ENCODE measurements at regions not wholly inside any gene's neighbourhood (a gene's known extent, or its start where the extent isn't known, plus 50 kb on each side); places are given as distances from the start of the nearest gene placed in this dataset.

DNA sequence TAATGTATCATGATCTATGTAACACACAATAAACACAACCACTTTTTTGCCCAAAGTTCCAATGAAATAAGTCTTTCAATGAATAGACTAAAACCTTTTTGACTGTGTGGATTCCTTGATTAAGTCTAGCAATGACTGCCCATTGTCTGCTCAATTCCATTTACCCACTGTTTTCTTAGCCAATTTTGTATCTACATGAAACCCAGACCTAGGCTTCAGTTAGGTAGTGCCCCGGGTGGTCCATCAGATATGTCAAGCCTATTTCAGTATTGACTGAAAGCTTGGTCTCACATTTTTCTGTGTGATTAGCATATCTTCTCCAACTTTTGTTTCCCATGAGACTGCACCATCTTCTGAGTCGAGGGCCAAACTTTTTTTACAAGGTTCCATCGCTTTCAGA is 615.0 kb downstream of the C6orf118 start:
- no peak overlapping the region for H3K4me2 ChIP-seq (ENCODE audit: insufficient read depth, insufficient read length, low read length)

More for the DNA sequence above, 615.0 kb downstream of the C6orf118 start:
- no peaks in the 10 kb centered on the region for H3K27me3 ChIP-seq (ENCODE audit: insufficient read depth, low read length)
- no peak overlapping the region for H2AK5ac ChIP-seq (ENCODE audit: insufficient read length, low read length)
- H3K9ac ChIP-seq (ENCODE audit: extremely low read depth, insufficient read length, low read length) = no peak overlapping the region
- no peak overlapping the region for H2BK12ac ChIP-seq (ENCODE audit: insufficient read length, low read depth, low read length)
- no peaks in the 10 kb centered on the region for H3K9me3 ChIP-seq (ENCODE audit: control insufficient read depth, low read depth, low read length)
- H3T11ph ChIP-seq (ENCODE audit: low read length) = no peak overlapping the region
- Mint-ChIP-seq H3K9me3 (peaks cover 0 to 2% of the 10 kb centered on the region in 2 experiments; a peak in 2 of 5 replicates), H3K27me3 (ENCODE audit: low read depth) (no peaks in the 10 kb centered on the region), H3K4me1 (peaks cover 39 to 47% of the 10 kb centered on the region in 2 experiments), H3K27ac (peak overlapping the region in 2 of 3 experiments; percentile 81 to 87; a peak in 4 of 7 replicates), H3K4me3 (no peak overlapping the region), H3K36me3 (ENCODE audit: insufficient read depth in 1 of 3, low read depth in 3 of 3) (peaks cover 3 to 12% (median 11%) of the 10 kb centered on the region in 3 experiments; a peak in 6 of 7 replicates)
- TF ChIP-seq, protein P1, sequence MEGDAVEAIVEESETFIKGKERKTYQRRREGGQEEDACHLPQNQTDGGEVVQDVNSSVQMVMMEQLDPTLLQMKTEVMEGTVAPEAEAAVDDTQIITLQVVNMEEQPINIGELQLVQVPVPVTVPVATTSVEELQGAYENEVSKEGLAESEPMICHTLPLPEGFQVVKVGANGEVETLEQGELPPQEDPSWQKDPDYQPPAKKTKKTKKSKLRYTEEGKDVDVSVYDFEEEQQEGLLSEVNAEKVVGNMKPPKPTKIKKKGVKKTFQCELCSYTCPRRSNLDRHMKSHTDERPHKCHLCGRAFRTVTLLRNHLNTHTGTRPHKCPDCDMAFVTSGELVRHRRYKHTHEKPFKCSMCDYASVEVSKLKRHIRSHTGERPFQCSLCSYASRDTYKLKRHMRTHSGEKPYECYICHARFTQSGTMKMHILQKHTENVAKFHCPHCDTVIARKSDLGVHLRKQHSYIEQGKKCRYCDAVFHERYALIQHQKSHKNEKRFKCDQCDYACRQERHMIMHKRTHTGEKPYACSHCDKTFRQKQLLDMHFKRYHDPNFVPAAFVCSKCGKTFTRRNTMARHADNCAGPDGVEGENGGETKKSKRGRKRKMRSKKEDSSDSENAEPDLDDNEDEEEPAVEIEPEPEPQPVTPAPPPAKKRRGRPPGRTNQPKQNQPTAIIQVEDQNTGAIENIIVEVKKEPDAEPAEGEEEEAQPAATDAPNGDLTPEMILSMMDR (conservative IDR thresholded peaks at IDR 0.05) = no peak
- 0 out of 2 replicates have a peak, but pooled peaks cover 2% of the 10 kb centered on the region for H3K4me1 ChIP-seq (ENCODE audit: insufficient read depth, low read length)
- no peaks in the 10 kb centered on the region for H3K23me2 ChIP-seq (ENCODE audit: insufficient read length, low read depth, low read length, poor library complexity, severe bottlenecking)
- H4K91ac ChIP-seq (ENCODE audit: insufficient read length, low read depth, low read length) = no peak overlapping the region
- no CpG with 5 or more reads among the region's 3 CpGs for WGBS (ENCODE audit: extremely low coverage, insufficient read length, low lambda C conversion rate)
- H3K18ac ChIP-seq (ENCODE audit: insufficient read length, low read depth, low read length) = no peak overlapping the region
- no peak overlapping the region for H3K23ac ChIP-seq (ENCODE audit: insufficient read length, low read depth, low read length)
- H3K4ac ChIP-seq (ENCODE audit: low read depth, low read length) = no peak overlapping the region
- DNase-seq = no peak
- H2BK20ac ChIP-seq (ENCODE audit: low read depth, low read length, poor library complexity, severe bottlenecking) = no peak overlapping the region
- no peak overlapping the region for H2BK120ac ChIP-seq (ENCODE audit: low read depth, low read length, poor library complexity, severe bottlenecking)
- no peak overlapping the region for H3K27ac ChIP-seq (ENCODE audit: insufficient read length, low read depth, low read length)
- no peaks in the 10 kb centered on the region for H3K79me2 ChIP-seq (ENCODE audit: insufficient read depth, low read length)
- no peak overlapping the region for H2BK15ac ChIP-seq (ENCODE audit: low read depth, low read length)
- H3K14ac ChIP-seq (ENCODE audit: insufficient read depth, low read length) = no peak overlapping the region
- H4K8ac ChIP-seq (replicated peaks; ENCODE audit: insufficient read length, low read depth, low read length) = no peak overlapping the region
- no peak overlapping the region for H3K56ac ChIP-seq (ENCODE audit: insufficient read length, low read depth, low read length)
- H2BK5ac ChIP-seq (ENCODE audit: insufficient read length, low read length) = no peak overlapping the region
- no peak overlapping the region for H2AFZ ChIP-seq (ENCODE audit: low read length)
- no peaks in the 10 kb centered on the region for H3K79me1 ChIP-seq (ENCODE audit: insufficient read depth, low read depth, low read length, poor library complexity, severe bottlenecking)
- H4K5ac ChIP-seq (ENCODE audit: insufficient read length, low read depth, low read length) = no peak overlapping the region
- H4K20me1 ChIP-seq (ENCODE audit: control insufficient read depth, insufficient read depth, insufficient read length) = no peaks in the 10 kb centered on the region

All from H9 (cell line).